Small intestine (tissue), 7 donors: ENCODE measurements at regions not wholly inside any gene's neighbourhood (a gene's known extent, or its start where the extent isn't known, plus 50 kb on each side); places are given as distances from the start of the nearest gene placed in this dataset.
"Not testable (repeated sequence)": the region's sequence is repeated elsewhere in the genome, so short reads cannot be mapped to it uniquely, and the experiment has no call there.

Experiments
- DNase-seq, 2 donors: peaks; one replicate each; pipeline versions ENCODE4 v3.0.0 to v3.0.0-alpha.2; 2013
- FAIRE-seq: peaks from 2 replicates; lab custom pipeline; 2012; peaks lifted over from hg19 to GRCh38; lab: Jason Lieb, UNC
- H3K27ac ChIP-seq, 3 donors: one replicate each; pipeline ENCODE4 v1.5.1; 2013; ENCODE audit warnings: low read length in 2 of 3, mild to moderate bottlenecking in 2 of 3, control low read depth in 1 of 3, inconsistent platforms in 1 of 3, low read depth in 1 of 3, moderate library complexity in 1 of 3
- H3K27me3 ChIP-seq, 3 donors: one replicate each; pipeline ENCODE4 v1.6.1; 2013; ENCODE audit warnings: low read length in 3 of 3, inconsistent platforms in 1 of 3; ENCODE audit not compliant: control insufficient read depth in 3 of 3, insufficient read depth in 3 of 3
- H3K36me3 ChIP-seq, 3 donors: one replicate each; pipeline ENCODE4 v1.6.1; 2013; ENCODE audit warnings: low read length in 3 of 3, inconsistent platforms in 1 of 3, low read depth in 1 of 3, mild to moderate bottlenecking in 1 of 3, moderate library complexity in 1 of 3; ENCODE audit not compliant: control insufficient read depth in 3 of 3, insufficient read depth in 2 of 3
- H3K4me1 ChIP-seq, 3 donors: one replicate each; pipeline ENCODE4 v1.6.1; 2013; ENCODE audit warnings: low read length in 2 of 3, inconsistent platforms in 1 of 3, low read depth in 1 of 3, mild to moderate bottlenecking in 1 of 3, moderate library complexity in 1 of 3; ENCODE audit not compliant: control insufficient read depth in 3 of 3, insufficient read depth in 2 of 3
- H3K4me3 ChIP-seq, 3 donors: one replicate each; pipeline ENCODE4 v1.5.1; 2013; ENCODE audit warnings: low read length in 3 of 3, control low read depth in 1 of 3, inconsistent platforms in 1 of 3, low read depth in 1 of 3, mild to moderate bottlenecking in 1 of 3, moderate library complexity in 1 of 3
- H3K9me3 ChIP-seq, 2 donors: one replicate each; pipeline ENCODE4 v1.6.1; 2013; ENCODE audit warnings: low read depth in 1 of 2, low read length in 1 of 2; ENCODE audit not compliant: control insufficient read depth in 2 of 2, insufficient read depth in 1 of 2
- WGBS, 3 donors: extraction: QIAGEN DNeasy Blood & Tissue Kit; methylation state at CpG; one replicate each; pipeline ENCODE4 v1.1.7; 2013; 5-methylcytosine and 5-hydroxymethylcytosine counted together
- donor health status: healthy with polysubstance abuse.
- donor health status: control.
- donor health status: control.
- donor health status: Bipolar disorder and iron deficiency.
- donor health status: healthy.

GRCh38 chr16:29355339-29356059 lies 51.0 kb downstream of the NPIPB11 start:
- H3K27me3 ChIP-seq, H3K27ac ChIP-seq, H3K36me3 ChIP-seq, H3K4me1 ChIP-seq, FAIRE-seq, H3K4me3 ChIP-seq, DNase-seq, H3K9me3 ChIP-seq: not testable (repeated sequence)
- 95 to 99% (median 97%) methylated on average over 20 to 21 of the region's 23 CpGs for WGBS, 3 donors

DNA sequence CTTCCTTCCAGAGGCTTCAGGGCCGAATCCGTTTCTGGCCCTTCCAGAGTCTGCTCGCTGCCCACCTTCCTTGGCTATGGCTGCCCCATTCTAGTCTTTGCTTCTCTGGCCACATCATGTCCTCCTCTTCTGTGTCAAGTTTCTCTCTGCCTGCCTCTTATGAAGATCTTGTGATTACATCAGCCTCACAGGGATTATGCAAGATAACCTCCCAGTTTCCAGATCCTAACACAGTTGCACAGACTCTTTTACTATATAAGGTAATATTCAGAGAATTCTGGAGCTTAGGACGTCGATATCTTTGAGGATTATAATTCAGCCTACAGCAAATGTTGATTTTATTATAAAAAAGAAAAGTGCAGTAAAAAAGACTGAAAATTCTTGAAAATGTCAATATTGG lies 52.1 kb downstream of the NPIPB11 start:
- not testable (repeated sequence) for FAIRE-seq, H3K9me3 ChIP-seq, H3K4me1 ChIP-seq, H3K4me3 ChIP-seq, H3K27ac ChIP-seq, H3K27me3 ChIP-seq, DNase-seq, H3K36me3 ChIP-seq
- 63 to 86% (median 79%) methylated on average over 2 of the region's 5 CpGs for WGBS, 3 donors

GRCh38 chr16:29352617-29352999 lies 53.9 kb downstream of the NPIPB11 start:
- DNase-seq, H3K27me3 ChIP-seq, H3K27ac ChIP-seq, FAIRE-seq, H3K9me3 ChIP-seq, H3K4me1 ChIP-seq, H3K36me3 ChIP-seq, H3K4me3 ChIP-seq: not testable (repeated sequence)
- WGBS, 3 donors, result 88 to 100% (median 88%) methylated on average over 1 of the region's 2 CpGs

- H3K4me1 ChIP-seq, H3K4me3 ChIP-seq, H3K27me3 ChIP-seq, H3K27ac ChIP-seq, DNase-seq, H3K9me3 ChIP-seq, FAIRE-seq, H3K36me3 ChIP-seq: not testable (repeated sequence)
- WGBS, 3 donors, result 79 to 85% (median 84%) methylated on average over 7 to 9 of the region's 9 CpGs
These were observed 54.4 kb downstream of the NPIPB11 start for GRCh38 chr16:29351970-29352616.

DNA sequence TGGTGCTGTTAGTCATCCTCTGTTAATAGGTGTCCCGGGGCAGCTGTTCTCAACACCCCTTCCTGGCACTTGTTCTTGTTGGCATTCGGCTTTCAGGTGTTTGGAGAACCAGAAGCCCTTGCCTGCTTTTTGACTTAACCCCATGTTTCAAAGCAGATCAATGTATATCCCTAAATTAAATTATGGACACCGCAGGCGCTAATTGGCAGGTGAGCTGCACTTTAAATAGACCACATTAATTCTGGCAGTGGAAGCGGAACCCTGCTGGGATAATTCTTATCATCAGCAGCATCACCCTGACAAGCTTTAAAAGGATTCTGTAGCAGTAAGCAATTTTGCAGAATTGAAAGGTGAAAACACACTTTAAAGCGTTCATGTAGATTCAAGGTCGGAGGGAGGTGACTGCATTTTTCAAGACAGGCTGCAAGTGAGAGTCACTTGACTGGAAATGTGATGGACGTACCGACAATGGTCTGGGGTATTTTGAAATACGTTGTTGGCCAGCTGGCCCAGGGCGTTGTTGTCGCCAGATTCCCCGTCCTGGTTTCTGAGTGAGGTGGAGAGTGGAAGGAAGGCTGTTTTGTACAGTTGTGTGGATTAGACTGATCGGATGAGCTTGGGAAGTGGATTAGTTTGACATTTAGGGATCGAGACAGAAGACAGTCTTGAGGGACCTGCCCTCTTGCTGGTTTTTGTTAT lies 55.1 kb downstream of the NPIPB11 start:
- DNase-seq, FAIRE-seq, H3K27ac ChIP-seq, H3K36me3 ChIP-seq, H3K27me3 ChIP-seq, H3K4me1 ChIP-seq, H3K4me3 ChIP-seq, H3K9me3 ChIP-seq: not testable (repeated sequence)
- 90 to 93% (median 92%) methylated on average over 12 to 13 of the region's 15 CpGs for WGBS, 3 donors

- not testable (repeated sequence) for H3K27ac ChIP-seq
These were observed 56.5 kb downstream of the NPIPB11 start for GRCh38 chr16:29349966-29350365.

GRCh38 chr16:29348748-29349147 lies 57.8 kb downstream of the NPIPB11 start:
- WGBS, 3 donors, result 80 to 100% (median 97%) methylated on average over 3 of the region's 3 CpGs
- H3K4me1 ChIP-seq, H3K9me3 ChIP-seq, H3K36me3 ChIP-seq, H3K27me3 ChIP-seq, H3K4me3 ChIP-seq, DNase-seq, FAIRE-seq, H3K27ac ChIP-seq: not testable (repeated sequence)

More at GRCh38 chr16:29349966-29350365, 56.5 kb downstream of the NPIPB11 start:
- DNase-seq, result peak; percentile 0 to 11
- H3K4me3 ChIP-seq, H3K4me1 ChIP-seq, H3K9me3 ChIP-seq, FAIRE-seq, H3K36me3 ChIP-seq, H3K27me3 ChIP-seq: not testable (repeated sequence)
- 58 to 92% (median 68%) methylated on average over 7 of the region's 7 CpGs for WGBS, 3 donors

- not testable (repeated sequence) for H3K27ac ChIP-seq, H3K4me3 ChIP-seq, H3K27me3 ChIP-seq, FAIRE-seq, DNase-seq, H3K9me3 ChIP-seq, H3K4me1 ChIP-seq, H3K36me3 ChIP-seq
- 83 to 100% (median 90%) methylated on average over 1 of the region's 2 CpGs for WGBS, 3 donors
These were observed 58.3 kb downstream of the NPIPB11 start for GRCh38 chr16:29348123-29348690.
